HG03457 (cell line): ENCODE measurements at regions not wholly inside any gene's neighbourhood (a gene's known extent, or its start where the extent isn't known, plus 50 kb on each side); places are given as distances from the start of the nearest gene placed in this dataset.
"Not testable (repeated sequence)": the region's sequence is repeated elsewhere in the genome, so short reads cannot be mapped to it uniquely, and the experiment has no call there.

Experiments
- ATAC-seq: cut with Tn5 transposase; IDR thresholded peaks from one replicate; pipeline ENCODE4 v1.9.1; 2021; ENCODE audit warnings: moderate number of reproducible peaks; ENCODE audit not compliant: unreplicated experiment

DNA sequence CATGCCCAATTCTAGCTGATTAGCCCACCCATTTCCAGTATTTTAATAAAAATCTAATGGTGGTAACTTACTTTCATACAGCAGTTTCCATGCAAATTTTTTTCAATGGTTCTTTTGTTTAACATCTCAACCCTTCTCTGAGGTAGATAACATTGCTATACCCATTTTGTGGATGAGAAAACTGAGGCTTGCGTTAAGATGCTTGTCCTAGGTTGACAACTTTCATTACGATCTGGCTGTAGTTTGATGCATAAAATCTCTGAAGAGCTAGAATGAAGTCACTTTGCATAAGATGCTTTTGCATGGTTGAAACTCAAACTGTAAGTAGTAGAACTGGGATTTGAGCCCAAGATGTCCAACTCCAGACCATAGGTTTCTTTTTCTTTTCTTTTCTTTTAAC is 309.5 kb upstream of the PODXL start:
- no peak for ATAC-seq

DNA sequence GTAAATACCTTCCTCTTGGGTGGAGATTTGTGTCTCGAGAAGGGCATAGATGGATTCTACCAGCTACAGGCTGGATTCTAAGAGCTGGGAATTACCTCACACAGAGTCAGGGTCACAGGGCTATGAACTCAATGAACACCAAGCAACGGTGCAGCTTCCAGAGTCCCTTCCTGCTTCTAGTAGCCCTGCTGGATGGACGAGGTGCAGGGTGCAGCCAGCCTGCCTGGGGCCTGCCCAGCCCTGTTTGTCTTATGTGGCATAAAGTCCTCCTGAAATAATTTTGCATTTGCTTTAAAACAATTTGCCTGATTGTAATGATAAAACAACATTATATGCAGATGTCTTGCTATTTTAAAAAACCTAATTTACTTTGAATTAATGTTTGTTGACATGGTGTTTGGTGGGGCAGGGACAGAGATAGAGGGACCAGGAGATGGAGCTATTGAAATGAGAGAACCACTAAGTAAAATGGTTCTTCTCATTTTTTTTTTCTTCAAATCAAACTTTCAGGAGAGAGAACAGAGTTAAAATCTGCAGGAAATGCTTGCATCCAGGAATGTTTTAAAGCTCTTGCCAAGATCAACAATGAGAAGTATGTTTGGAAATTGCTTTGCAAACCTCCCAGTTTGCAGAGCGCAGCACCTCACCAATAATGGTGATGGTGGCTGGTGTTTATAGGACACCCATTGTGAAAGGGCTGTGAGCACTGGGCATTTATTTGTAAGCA is 305.4 kb upstream of the PODXL start:
- ATAC-seq = no peak

DNA sequence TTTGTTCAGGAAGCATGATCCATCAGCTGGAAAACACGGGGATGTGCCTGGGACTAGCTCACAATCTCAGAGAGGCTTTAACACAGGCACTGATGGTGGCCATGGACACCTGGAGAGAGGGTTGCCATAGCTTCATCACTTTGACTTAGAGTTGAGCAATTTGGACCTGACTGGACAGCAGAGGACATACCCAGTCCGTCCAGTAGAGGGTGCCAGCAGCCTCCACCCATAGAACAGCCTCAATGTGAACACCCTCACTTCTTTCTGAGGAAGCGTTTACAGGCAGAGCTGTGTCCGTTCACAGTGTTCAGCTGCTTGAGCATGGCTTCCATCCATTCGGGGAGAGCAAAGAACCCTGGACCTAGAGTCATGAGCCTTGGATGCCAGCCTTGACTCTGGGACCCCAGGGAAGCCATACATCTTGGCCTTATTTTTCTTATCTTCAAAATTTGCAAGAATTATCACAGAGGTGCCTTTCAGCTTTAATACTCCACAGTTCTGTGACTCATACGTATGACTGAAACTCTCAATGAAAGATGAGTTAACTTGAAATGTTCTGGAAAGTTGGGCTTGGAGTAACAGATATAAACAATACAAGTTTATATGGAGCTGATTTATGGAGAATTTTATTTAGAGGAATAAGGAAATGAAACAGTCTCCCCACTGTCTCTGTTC is 302.9 kb upstream of the PODXL start:
- ATAC-seq = no peak

DNA sequence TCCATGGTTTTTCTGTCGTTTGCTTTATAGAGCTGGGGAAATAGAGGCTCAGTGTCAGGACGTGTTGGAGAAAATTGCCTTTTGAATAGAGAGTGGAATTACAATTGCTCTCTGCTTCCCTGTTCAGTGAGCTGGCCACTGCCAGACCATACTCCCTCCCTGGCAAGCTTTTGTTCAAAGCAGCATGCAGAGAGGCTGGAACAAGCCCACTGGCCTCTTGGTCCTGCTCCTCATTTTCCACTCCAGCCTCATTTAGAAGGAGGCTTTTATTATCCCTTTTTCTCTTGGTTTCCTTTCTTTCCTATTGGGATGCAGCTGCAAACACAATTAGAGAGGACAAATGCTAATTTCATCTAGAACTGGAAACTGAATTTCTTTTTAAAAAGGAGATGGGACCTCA is 302.2 kb upstream of the PODXL start:
- no peak for ATAC-seq

DNA sequence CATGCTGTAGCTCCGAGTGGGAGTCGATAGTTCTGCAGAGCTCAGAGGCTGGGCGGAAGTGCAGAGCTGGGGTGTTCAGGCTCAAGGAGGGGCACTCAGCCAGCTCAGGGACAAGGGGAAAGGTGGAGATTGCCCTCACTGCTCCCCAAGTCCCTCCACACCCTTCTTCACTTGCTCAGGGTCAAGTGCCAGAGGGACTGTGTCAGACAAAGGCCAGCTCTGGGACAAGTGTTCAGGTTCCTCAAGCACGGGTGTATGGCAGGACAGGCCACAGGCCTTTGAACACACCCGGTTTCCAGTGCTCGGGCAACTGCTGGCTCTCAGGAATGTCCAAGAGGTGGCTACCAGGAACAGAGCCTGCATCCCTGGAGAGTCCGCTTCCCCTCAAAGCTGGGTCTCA is 293.0 kb upstream of the PODXL start:
- ATAC-seq = no peak

DNA sequence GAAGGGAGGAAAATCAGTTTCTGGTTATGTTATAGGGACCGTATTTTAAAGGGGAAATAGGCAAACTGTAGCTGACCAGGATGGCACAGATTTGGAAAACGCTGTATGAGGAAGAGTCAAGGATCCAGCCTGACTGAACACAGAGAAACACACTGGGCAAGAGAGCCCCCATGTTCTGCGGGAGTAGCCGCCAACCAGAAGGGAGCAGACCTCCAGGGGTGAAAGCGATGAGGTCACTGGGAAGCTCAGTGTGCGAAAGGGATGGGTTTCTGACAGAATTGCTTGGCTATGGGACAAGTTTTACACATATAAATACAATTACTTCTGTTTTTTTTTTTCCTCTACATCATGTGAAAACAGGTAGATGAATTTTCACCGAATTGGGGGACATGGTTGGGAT is 291.6 kb upstream of the PODXL start:
- ATAC-seq = no peak

DNA sequence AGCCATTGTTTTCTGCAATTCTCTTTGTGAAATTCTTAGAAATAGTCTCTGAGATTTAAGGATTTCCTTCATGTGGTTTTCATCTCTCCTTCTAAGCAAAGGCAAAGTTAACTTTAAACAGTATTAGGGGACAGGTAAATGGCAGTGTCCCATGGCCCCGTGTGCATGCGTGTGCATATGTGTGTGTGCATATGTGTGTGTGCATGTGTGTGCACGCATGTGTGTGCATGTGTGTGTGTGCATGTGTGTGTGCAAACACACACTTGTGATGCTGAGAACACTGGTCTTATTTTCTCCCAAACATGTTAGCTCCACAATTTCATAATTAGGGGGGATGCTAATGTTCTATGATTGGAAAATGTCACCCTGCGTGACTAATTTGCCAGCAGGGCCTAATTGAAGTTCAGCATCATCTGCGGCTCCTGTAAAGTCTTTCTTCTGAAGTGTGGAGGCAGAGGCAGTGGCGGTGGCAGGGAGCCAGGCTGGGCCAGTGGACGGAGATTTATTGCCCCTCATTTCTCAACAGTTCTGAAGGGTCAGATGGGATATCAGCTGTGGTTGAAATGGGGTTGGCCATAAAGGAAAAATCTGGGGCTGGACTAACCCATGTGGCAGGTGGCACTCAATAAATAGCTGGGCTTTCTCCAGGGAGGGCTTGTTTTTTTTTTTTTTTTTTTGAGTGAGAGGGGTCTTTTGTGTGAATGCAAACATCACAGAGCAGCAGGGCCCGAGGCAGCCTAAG is 289.3 kb upstream of the PODXL start:
- ATAC-seq = no peak

DNA sequence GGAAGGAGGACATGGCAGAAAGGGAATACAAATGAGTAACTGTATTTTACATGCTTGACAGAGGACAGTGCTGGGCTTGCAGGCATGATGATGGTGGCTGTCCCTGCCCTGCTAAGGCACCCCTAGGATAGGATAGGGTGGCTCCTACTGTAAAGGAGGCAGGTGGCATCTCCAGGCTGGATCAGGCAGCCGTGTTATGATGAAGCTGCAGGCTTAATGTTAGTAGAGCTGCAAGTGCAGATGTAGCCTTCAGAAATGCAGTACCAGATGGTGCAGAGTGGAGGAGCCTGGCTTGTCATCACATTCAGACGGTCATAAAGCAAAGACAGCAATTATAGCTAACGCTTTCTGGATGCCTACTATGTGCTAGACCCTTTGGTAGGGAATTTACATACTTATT is 287.9 kb upstream of the PODXL start:
- no peak for ATAC-seq

DNA sequence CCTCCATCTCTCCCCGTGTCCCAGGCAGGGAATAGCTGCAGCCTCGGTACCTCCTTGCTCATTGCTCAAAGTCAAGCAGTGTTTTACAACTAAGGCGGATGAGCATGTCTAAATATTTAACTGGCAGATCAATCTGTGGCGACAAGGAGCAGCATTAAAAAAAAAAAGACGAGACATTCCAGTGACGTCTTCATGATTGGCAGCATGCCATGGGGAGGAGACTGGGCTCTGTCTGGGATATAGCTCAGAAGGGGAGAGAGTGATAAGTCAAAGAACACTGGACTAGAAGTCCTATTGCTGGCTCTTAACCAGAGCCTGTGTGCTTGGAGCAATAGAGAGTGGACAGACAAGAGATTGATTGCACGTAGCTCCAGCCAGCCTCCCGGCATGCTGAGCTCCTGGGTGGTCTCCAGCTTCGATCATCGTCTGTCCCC is 287.5 kb upstream of the PODXL start:
- no peak for ATAC-seq

DNA sequence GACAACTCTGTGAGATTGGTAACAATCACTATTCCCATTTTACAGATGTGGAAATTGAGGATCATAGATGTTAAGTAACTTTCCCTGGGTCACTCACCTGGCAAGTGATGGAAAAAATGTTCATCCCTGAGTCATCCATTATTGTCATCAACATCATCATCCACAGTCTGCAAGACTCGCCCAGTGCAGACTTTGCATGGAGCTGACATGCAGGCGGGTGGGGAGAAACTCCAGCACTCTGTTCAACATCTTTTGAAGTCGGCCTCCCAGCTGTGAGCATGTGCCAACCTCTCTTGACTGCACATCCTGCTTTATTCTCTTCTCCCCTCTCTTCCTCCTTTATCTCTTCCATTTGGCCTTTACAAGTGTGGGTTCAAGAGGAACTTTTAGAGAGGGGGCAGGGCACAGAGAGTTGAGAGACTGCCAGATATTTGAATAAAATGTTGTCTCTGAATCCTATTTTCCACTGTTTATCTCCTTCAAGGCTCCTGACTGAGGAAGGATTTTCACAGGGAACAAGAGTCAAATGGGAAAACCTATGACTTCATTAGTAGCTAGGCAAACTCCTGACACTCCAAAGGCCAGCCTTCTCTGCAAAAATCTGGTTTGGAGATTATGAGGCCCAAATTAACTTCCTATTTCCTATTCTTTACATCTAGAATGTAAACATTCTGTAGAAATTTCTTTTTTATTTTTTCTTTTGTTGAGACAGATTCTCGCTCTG is 283.7 kb upstream of the PODXL start:
- ATAC-seq = no peak

DNA sequence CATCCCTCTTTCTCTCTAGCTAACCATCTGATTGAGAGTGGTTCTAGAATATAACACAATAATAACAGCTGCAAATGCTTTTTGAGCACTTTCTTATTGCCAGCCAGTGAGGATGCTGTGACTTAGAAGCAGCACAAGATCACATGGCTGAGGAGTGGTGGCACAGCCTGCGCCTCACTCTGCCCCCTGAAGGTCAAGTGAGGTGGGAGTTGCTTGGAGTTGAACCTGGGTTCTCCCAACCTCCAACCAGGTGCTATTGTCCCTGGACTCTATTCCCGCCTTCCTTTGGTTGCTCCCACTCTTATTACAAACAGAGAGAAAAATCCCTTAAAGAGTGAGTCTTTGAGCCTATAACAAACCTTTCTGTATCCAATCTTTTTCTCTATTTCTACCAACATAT is 280.3 kb upstream of the PODXL start:
- ATAC-seq = no peak

DNA sequence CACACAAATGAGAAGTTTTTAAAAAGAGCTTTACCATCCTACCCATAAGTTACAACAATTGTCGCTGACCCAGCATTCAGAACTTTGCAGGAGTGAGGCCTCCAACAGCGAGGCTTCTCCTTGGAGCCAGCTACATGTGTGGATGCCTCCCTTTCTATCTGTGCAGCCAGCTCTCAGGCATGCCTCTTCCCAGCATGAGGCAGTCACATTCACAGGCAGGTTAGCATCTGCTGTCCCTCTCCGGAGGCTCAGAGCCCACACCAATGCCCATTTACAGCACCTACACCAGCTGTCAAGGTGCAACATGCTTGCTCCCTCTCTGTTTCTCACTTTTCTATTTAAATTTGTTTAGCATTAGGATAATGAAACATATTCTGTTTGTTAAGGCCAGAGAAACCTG is 278.7 kb upstream of the PODXL start:
- no peak for ATAC-seq

DNA sequence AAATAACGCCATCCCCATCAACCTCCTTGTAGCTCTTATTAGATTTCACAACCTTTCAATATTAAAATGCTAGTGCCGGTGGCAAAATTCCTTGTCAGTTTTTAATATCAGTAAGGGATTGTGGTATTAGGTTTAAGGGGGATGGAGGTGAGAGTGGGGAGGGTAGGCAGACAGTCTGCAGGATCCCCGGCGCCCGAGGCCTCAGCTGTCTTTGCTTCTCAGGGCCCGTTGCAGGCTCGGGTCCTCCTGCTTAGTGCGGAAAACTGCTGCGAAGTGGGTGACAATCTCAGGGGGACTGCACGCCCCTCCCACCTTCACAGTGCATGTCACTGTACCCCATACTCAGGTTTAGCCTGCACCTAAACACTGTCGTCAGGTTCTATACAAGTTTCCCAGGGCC is 274.3 kb upstream of the PODXL start:
- no peak for ATAC-seq

DNA sequence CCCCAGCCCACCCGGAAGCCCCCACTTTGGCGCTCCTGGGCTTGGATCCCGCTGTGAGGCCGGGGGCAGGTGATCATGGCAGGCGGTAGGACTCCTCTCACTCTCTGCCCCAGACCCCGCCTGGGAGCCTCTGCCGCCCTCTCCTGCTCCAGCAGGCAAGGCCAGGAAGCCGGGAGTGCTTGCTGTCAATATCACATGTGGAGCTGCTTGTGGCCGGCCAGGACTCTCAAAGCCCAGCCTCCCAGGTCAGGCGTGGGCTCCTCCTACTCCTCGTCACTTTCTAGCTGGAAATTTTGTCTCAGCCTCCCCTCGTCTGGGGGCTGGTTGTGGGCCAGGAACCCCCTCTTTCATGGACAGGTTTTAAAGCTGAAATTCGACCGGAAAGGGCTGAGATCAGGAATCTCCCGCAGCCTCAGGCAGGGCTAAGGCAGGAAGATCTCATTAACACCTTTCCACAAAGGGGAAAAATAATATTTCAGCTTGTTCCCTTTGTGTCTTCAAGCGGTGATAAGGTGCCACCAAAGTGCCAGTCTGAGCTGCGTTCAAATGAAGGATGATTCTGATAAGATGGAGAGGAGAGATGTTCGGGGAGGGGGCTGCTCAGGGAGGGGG is 273.6 kb upstream of the PODXL start:
- no peak for ATAC-seq

DNA sequence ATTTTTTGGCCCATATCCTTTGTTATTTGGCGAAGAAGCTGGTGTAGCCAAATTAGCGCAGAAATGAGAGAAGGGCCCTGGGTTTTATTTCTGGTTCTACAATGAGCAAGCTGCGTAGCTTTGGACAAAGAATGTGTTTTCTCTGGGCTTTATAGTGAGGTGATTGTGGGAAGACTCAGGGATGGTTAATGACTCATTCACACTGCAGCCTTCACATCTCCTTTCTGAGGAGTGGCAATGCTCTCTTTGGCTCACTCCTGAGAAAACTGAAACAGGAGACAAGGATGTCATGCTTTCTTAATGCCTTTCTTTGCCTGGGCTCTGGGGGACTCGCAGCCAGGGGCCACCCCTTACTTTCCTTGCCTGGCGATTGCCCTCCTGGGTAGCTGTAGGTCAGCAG is 271.0 kb upstream of the PODXL start:
- no peak for ATAC-seq

DNA sequence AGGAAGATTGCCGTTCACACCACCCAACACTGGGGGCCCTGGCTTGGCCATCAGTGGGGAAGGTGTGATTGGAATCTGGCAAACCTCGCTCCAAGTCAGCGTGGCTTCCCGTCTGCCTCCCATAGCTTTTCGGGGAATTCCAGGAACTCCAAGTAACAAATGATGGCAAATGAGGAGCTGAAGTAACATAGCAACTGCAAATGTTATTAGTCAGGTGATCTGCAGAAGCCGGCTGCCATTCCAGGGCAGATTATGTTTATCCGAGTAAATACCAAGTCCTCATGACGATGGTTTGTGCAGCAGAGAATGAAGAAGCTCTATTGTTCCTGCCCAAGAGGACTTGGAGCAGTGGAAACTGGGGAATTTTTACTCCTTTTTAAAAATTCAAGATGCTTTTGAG is 270.5 kb upstream of the PODXL start:
- ATAC-seq = no peak

DNA sequence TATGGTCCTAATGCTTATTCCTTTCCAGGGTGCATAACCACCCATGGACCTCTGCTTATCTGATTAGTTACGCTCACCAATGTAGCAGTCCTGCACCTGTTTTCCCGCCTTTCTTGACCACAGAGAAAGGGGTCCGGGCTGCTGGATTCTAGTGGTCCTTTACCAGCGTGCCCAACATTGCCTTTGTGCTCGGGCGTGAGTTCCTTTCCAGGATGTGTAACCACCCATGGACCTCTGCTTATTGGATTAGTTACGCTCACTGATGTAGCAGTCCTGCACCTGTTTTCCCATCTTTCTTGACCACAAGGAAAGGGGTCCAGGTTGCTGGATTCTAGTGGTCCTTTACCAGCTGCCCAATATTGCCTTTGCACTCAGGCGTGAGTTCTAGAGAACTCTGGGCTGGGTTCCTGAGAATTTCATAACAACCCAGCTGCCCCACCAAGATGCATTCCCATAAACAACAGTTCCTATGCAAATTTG is 267.6 kb upstream of the PODXL start:
- not testable (repeated sequence) for ATAC-seq

DNA sequence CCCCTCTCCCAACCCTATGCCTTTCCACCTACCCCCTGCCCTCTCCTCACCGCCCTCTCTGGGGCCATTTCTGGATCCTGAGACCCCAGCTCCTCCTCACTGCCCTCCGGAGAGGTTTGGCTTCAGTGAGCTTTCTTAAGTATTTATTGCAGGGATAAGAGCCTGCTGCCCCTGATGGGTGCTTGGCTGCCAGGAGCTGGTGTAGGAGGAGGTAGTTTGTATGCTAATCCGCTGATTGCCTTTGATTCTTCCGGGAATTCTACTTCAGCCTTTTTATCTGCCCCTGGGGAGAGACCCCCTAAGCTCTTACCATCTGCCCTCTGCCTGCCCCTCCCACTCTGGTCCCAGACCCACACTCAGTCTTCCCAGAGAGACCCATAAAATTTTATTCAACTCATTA is 263.5 kb upstream of the PODXL start:
- ATAC-seq = no peak

DNA sequence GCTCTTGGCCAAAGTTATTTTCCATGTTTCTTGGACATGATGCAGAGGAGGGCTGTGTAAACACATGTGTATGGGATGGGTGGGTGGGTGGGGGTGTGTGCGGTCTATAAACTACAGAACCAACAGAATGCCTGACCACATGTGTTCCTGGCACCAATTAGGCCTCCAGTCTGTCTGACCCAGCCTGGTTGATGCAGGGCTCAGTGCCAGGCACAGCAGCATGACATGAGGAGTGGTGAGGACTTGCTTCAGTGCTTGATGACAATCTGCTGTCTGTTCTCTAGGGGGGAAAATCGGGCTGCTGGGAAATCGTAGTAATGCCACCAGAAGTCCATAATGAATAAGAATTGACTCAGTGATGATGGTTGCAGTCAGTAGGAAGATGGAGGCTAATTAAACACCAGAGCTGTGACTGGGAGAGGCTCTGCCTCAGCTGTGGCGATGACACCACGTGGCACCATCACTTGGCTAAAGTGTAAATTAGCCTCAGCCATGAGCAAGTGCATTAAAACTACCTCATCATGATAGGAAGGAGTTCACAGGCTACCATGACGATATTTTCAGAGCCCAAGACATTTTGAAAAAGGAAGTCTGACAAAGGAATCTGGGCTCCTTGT is 260.1 kb upstream of the PODXL start:
- ATAC-seq = no peak

DNA sequence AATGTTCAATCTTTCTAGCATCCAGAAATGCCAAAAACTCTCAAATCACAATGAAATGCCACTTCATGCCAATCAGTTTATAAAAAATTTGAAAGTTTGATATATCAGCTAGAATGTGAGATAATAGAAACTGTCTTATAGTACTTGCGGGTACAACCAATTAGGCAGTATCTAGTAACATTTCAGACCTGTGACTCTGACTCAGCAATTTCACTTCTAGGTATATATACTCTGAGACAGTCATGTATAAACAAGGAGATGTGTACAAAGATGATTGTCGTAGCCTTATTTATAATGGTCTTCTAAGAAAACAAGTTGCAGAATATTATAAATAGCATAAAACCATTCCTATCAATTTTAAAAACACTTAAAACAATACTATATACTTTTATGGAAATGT is 252.3 kb upstream of the PODXL start:
- no peak for ATAC-seq
